ENCODE measurements at regions not wholly inside any gene's neighbourhood (a gene's known extent, or its start where the extent isn't known, plus 50 kb on each side); places are given as distances from the start of the nearest gene placed in this dataset.

DNA sequence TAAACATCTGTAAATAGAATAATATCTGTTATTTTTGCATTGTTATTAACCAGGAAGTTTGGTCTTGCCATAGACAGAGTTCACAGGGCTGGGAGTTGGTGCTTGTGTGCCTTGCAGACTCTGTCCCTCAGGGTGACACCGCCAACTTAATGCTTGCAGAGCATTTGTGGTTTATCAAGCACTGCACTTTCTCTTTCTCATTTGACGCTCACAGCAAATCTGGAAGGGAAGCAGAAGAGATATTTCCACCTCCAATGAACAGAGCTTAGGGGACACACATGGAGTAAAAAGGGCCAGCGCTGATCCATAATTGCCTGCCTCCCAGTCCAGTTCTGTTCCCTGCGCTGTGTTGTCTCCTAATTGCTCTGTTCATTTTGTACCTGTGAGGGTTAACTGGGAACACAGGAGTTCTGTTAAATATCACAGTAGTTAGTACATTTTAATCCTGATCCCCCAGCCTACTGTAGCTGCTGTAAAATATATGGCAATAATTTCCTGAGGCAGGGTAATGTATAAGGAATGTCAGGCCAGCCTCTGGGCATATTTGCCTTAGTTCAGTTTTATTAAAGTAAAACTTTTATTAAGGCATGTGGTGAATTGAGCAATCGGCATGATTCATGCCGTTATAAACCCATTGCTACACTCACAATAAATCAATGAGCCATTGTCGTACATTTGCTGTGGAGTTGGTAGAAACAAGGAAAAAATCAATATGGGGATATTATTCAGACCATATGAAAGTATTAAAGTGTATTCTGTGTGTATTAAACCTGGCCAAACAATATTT is 182.5 kb upstream of the OSR1 start:
- no peak for TF ChIP-seq POLR2A (IDR thresholded peaks at IDR 0.05)
- TF ChIP-seq, protein P1, sequence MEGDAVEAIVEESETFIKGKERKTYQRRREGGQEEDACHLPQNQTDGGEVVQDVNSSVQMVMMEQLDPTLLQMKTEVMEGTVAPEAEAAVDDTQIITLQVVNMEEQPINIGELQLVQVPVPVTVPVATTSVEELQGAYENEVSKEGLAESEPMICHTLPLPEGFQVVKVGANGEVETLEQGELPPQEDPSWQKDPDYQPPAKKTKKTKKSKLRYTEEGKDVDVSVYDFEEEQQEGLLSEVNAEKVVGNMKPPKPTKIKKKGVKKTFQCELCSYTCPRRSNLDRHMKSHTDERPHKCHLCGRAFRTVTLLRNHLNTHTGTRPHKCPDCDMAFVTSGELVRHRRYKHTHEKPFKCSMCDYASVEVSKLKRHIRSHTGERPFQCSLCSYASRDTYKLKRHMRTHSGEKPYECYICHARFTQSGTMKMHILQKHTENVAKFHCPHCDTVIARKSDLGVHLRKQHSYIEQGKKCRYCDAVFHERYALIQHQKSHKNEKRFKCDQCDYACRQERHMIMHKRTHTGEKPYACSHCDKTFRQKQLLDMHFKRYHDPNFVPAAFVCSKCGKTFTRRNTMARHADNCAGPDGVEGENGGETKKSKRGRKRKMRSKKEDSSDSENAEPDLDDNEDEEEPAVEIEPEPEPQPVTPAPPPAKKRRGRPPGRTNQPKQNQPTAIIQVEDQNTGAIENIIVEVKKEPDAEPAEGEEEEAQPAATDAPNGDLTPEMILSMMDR (IDR thresholded peaks at IDR 0.05), result no peak
